ENCODE measurements at regions not wholly inside any gene's neighbourhood (a gene's known extent, or its start where the extent isn't known, plus 50 kb on each side); places are given as distances from the start of the nearest gene placed in this dataset.

- TF ChIP-seq POLR2A (IDR thresholded peaks at IDR 0.05) (no peak), CTCF (IDR thresholded peaks at IDR 0.05) (no peak)
These were observed 373.6 kb downstream of the MBD2 start for GRCh38 chr18:53850902-53851301.
